GM23338 (cell line): ENCODE measurements at regions not wholly inside any gene's neighbourhood (a gene's known extent, or its start where the extent isn't known, plus 50 kb on each side); places are given as distances from the start of the nearest gene placed in this dataset.

Experiments used
- ATAC-seq: fragments of 200-7000 bp; cut with Tn5 transposase; 3 replicates; pipeline ENCODE4 v1.9.1; 2020
- DNase-seq: peaks from one replicate; pipeline ENCODE4 v3.0.0-alpha.2; 2015; ENCODE audit warnings: low spot score
- H2AFZ ChIP-seq: fragments of 200-600 bp; sonication (generic); 2 replicates; pipeline ENCODE4 v1.8.0; 2016; ENCODE audit warnings: antibody characterized with exemption, mild to moderate bottlenecking, moderate library complexity
- H3F3A ChIP-seq: fragments of 200-600 bp; sonication (generic); replicated peaks from 2 replicates; pipeline ENCODE4 v1.8.0; 2017; ENCODE audit warnings: antibody characterized with exemption, mixed run types, low read depth
- H3K27ac ChIP-seq: fragments of 200-600 bp; sonication (generic); 2 replicates; pipeline ENCODE4 v1.6.1; 2016; ENCODE audit warnings: low read depth
- H3K27me3 ChIP-seq: fragments of 200-600 bp; sonication (generic); 2 replicates; pipeline ENCODE4 v1.8.0; 2016; ENCODE audit warnings: mild to moderate bottlenecking, mixed run types, moderate library complexity; ENCODE audit not compliant: insufficient read depth
- H3K36me3 ChIP-seq: fragments of 200-600 bp; sonication (generic); 2 replicates; pipeline ENCODE4 v1.8.0; 2016; ENCODE audit warnings: mild to moderate bottlenecking; ENCODE audit not compliant: insufficient read depth
- H3K4me1 ChIP-seq: fragments of 200-600 bp; sonication (generic); 2 replicates; pipeline ENCODE4 v1.8.0; 2016; ENCODE audit warnings: mild to moderate bottlenecking, moderate library complexity; ENCODE audit not compliant: insufficient read depth
- H3K4me2 ChIP-seq: fragments of 200-600 bp; sonication (generic); 2 replicates; pipeline ENCODE4 v1.7.1; 2017; ENCODE audit warnings: mixed run types
- H3K4me3 ChIP-seq: fragments of 200-600 bp; sonication (generic); 2 replicates; pipeline ENCODE4 v1.6.1; 2016; ENCODE audit warnings: mixed run types
- H3K79me2 ChIP-seq: fragments of 200-600 bp; sonication (generic); replicated peaks from 2 replicates; pipeline ENCODE4 v1.8.0; 2017; ENCODE audit warnings: mild to moderate bottlenecking; ENCODE audit not compliant: insufficient read depth
- H3K9me2 ChIP-seq: fragments of 200-600 bp; sonication (generic); 2 replicates; pipeline ENCODE4 v1.8.0; 2017; ENCODE audit not compliant: insufficient read depth
- H4K20me1 ChIP-seq: fragments of 200-600 bp; sonication (generic); replicated peaks from 2 replicates; pipeline ENCODE4 v1.8.0; 2017; ENCODE audit warnings: mild to moderate bottlenecking; ENCODE audit not compliant: insufficient read depth
- H3K27ac Mint-ChIP-seq: 2 replicates; pipeline ENCODE4 v1.8.0; 2020; ENCODE audit warnings: inconsistent platforms, mild to moderate bottlenecking, moderate library complexity, mixed read lengths
- H3K27me3 Mint-ChIP-seq: 3 replicates; pipeline ENCODE4 v1.8.0; 2022; ENCODE audit warnings: low read depth, mild to moderate bottlenecking, moderate library complexity, mixed read lengths, inconsistent platforms; ENCODE audit not compliant: insufficient read depth, poor library complexity
- H3K36me3 Mint-ChIP-seq: 3 replicates; pipeline ENCODE4 v1.8.0; 2021; ENCODE audit warnings: low read depth, mild to moderate bottlenecking, inconsistent platforms, moderate library complexity, mixed read lengths
- H3K4me1 Mint-ChIP-seq: 3 replicates; pipeline ENCODE4 v1.8.0; 2020; ENCODE audit warnings: mild to moderate bottlenecking, inconsistent platforms, mixed read lengths
- H3K4me3 Mint-ChIP-seq: 3 replicates; pipeline ENCODE4 v1.8.0; 2021; ENCODE audit warnings: moderate library complexity, mild to moderate bottlenecking, inconsistent platforms, mixed read lengths
- H3K9me3 Mint-ChIP-seq: 3 replicates; pipeline ENCODE4 v1.8.0; 2020; ENCODE audit warnings: moderate library complexity, mild to moderate bottlenecking, inconsistent platforms, mixed read lengths
- CREB1 ChIP-seq: fragments of 250-450 bp; sonication (Bioruptor Pico); IDR thresholded peaks from 2 replicates; pipeline ENCODE4 v1.5.0; 2020; ENCODE audit warnings: low read depth, mild to moderate bottlenecking, moderate library complexity
- EZH2 ChIP-seq: fragments of 200-600 bp; sonication (generic); IDR thresholded peaks from one replicate; pipeline ENCODE4 v1.8.0; 2017; ENCODE audit warnings: antibody characterized with exemption, mild to moderate bottlenecking, low read depth; ENCODE audit not compliant: unreplicated experiment
- EZH2phosphoT487 ChIP-seq: fragments of 200-600 bp; sonication (generic); IDR thresholded peaks from one replicate; pipeline ENCODE4 v1.8.1; 2018; ENCODE audit warnings: antibody characterized with exemption; ENCODE audit not compliant: unreplicated experiment
- JUNB ChIP-seq: IDR thresholded peaks from one replicate; pipeline ENCODE4 v1.6.1; 2016; ENCODE audit warnings: antibody characterized with exemption; ENCODE audit not compliant: unreplicated experiment
- NANOG ChIP-seq: IDR thresholded peaks from 2 replicates; pipeline ENCODE4 v1.6.1; 2016; ENCODE audit warnings: antibody characterized with exemption, borderline replicate concordance
- POLR2AphosphoS5 ChIP-seq: IDR thresholded peaks from 2 replicates; pipeline ENCODE4 v1.6.1; 2016; ENCODE audit warnings: antibody characterized with exemption, low read depth
- STAT1 ChIP-seq: IDR thresholded peaks from one replicate; pipeline ENCODE4 v1.6.1; 2016; ENCODE audit warnings: antibody characterized with exemption; ENCODE audit not compliant: unreplicated experiment
- ZNF114 ChIP-seq: fragments of 250-450 bp; sonication (Bioruptor Pico); IDR thresholded peaks from 2 replicates; pipeline ENCODE4 v1.5.0; 2020; ENCODE audit warnings: mild to moderate bottlenecking, moderate library complexity
- ZNF331 ChIP-seq: fragments of 250-450 bp; sonication (Bioruptor Pico); IDR thresholded peaks from 2 replicates; pipeline ENCODE4 v1.5.0; 2020; ENCODE audit warnings: low read depth, mild to moderate bottlenecking, moderate library complexity
- TF ChIP-seq, protein P1 (sequence below): fragments of 250-450 bp; sonication (Bioruptor Pico); IDR thresholded peaks from 2 replicates; pipeline ENCODE4 v1.5.0; 2020; ENCODE audit warnings: mild to moderate bottlenecking, moderate library complexity
- TF ChIP-seq, protein P2 (sequence below), 2 experiments: fragments of 200-600 bp in 1 of 2; sonication (generic) in 1 of 2; conservative IDR thresholded peaks; 2 replicates each; pipeline versions ENCODE4 v1.5.1 to v1.6.1; 2016 to 2017; ENCODE audit warnings: antibody characterized with exemption in 2 of 2, low read depth in 2 of 2, mild to moderate bottlenecking in 2 of 2, moderate library complexity in 1 of 2
- TF ChIP-seq, protein P3 (sequence below): IDR thresholded peaks from one replicate; pipeline ENCODE4 v1.6.1; 2018; ENCODE audit warnings: antibody characterized with exemption; ENCODE audit not compliant: unreplicated experiment
- TF ChIP-seq, protein P4 (sequence below): IDR thresholded peaks from 2 replicates; pipeline ENCODE4 v1.6.1; 2016; ENCODE audit warnings: antibody characterized with exemption

DNA sequence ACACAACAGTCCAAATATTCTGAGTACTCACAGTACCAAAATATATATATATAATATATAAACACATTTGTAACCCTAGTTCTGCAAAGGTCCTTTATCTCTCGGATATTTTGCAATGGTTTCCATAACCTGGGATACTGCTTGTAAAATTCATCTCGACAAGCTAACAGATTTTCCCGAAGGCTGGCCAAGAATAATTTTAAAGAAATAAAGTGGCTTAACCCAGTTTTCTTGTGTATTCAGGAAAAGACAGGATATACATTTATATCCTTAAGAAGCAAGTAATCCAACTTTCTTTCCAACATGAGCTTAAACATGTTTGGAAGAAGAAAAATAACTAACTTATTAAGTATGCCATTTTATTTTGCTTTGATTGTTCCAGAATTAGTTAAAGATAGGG, 348.7 kb upstream of the RUNX1 start:
- no peak for DNase-seq
- H3K27ac Mint-ChIP-seq = no peak overlapping the region
- Histone ChIP-seq H3K4me1 (no peaks in the 10 kb centered on the region; the same call in 1 of the 2 replicates), H3K4me2 (no peak overlapping the region), H3K79me2 (no peaks in the 10 kb centered on the region), H3K27me3 (no peaks in the 10 kb centered on the region), H3K9me2 (peaks cover 15% of the 10 kb centered on the region; the same call in 1 of the 2 replicates), H2AFZ (no peak overlapping the region), H3F3A (no peaks in the 10 kb centered on the region), H3K27ac (no peak overlapping the region), H3K36me3 (no peaks in the 10 kb centered on the region), H4K20me1 (no peaks in the 10 kb centered on the region), H3K4me3 (no peak overlapping the region)
- H3K27me3 Mint-ChIP-seq = no peaks in the 10 kb centered on the region
- H3K9me3 Mint-ChIP-seq = no peaks in the 10 kb centered on the region
- TF ChIP-seq JUNB (no peak), ZNF331 (CRISPR knock-in tag) (no peak), NANOG (no peak), STAT1 (no peak), EZH2phosphoT487 (no peak), POLR2AphosphoS5 (no peak), EZH2 (no peak), ZNF114 (no peak), CREB1 (CRISPR knock-in tag) (no peak)
- TF ChIP-seq, protein P1, sequence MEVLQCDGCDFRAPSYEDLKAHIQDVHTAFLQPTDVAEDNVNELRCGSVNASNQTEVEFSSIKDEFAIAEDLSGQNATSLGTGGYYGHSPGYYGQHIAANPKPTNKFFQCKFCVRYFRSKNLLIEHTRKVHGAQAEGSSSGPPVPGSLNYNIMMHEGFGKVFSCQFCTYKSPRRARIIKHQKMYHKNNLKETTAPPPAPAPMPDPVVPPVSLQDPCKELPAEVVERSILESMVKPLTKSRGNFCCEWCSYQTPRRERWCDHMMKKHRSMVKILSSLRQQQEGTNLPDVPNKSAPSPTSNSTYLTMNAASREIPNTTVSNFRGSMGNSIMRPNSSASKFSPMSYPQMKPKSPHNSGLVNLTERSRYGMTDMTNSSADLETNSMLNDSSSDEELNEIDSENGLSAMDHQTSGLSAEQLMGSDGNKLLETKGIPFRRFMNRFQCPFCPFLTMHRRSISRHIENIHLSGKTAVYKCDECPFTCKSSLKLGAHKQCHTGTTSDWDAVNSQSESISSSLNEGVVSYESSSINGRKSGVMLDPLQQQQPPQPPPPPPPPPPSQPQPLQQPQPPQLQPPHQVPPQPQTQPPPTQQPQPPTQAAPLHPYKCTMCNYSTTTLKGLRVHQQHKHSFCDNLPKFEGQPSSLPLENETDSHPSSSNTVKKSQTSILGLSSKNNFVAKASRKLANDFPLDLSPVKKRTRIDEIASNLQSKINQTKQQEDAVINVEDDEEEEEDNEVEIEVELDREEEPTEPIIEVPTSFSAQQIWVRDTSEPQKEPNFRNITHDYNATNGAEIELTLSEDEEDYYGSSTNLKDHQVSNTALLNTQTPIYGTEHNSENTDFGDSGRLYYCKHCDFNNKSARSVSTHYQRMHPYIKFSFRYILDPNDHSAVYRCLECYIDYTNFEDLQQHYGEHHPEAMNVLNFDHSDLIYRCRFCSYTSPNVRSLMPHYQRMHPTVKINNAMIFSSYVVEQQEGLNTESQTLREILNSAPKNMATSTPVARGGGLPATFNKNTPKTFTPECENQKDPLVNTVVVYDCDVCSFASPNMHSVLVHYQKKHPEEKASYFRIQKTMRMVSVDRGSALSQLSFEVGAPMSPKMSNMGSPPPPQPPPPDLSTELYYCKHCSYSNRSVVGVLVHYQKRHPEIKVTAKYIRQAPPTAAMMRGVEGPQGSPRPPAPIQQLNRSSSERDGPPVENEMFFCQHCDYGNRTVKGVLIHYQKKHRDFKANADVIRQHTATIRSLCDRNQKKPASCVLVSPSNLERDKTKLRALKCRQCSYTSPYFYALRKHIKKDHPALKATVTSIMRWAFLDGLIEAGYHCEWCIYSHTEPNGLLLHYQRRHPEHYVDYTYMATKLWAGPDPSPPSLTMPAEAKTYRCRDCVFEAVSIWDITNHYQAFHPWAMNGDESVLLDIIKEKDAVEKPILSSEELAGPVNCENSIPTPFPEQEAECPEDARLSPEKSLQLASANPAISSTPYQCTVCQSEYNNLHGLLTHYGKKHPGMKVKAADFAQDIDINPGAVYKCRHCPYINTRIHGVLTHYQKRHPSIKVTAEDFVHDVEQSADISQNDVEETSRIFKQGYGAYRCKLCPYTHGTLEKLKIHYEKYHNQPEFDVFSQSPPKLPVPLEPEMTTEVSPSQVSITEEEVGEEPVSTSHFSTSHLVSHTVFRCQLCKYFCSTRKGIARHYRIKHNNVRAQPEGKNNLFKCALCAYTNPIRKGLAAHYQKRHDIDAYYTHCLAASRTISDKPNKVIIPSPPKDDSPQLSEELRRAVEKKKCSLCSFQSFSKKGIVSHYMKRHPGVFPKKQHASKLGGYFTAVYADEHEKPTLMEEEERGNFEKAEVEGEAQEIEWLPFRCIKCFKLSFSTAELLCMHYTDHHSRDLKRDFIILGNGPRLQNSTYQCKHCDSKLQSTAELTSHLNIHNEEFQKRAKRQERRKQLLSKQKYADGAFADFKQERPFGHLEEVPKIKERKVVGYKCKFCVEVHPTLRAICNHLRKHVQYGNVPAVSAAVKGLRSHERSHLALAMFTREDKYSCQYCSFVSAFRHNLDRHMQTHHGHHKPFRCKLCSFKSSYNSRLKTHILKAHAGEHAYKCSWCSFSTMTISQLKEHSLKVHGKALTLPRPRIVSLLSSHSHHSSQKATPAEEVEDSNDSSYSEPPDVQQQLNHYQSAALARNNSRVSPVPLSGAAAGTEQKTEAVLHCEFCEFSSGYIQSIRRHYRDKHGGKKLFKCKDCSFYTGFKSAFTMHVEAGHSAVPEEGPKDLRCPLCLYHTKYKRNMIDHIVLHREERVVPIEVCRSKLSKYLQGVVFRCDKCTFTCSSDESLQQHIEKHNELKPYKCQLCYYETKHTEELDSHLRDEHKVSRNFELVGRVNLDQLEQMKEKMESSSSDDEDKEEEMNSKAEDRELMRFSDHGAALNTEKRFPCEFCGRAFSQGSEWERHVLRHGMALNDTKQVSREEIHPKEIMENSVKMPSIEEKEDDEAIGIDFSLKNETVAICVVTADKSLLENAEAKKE = no peak
- TF ChIP-seq, protein P2, sequence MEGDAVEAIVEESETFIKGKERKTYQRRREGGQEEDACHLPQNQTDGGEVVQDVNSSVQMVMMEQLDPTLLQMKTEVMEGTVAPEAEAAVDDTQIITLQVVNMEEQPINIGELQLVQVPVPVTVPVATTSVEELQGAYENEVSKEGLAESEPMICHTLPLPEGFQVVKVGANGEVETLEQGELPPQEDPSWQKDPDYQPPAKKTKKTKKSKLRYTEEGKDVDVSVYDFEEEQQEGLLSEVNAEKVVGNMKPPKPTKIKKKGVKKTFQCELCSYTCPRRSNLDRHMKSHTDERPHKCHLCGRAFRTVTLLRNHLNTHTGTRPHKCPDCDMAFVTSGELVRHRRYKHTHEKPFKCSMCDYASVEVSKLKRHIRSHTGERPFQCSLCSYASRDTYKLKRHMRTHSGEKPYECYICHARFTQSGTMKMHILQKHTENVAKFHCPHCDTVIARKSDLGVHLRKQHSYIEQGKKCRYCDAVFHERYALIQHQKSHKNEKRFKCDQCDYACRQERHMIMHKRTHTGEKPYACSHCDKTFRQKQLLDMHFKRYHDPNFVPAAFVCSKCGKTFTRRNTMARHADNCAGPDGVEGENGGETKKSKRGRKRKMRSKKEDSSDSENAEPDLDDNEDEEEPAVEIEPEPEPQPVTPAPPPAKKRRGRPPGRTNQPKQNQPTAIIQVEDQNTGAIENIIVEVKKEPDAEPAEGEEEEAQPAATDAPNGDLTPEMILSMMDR (conservative IDR thresholded peaks at IDR 0.05; ENCODE audit: low read depth in 2 of 2) = no peak
- TF ChIP-seq, protein P3, sequence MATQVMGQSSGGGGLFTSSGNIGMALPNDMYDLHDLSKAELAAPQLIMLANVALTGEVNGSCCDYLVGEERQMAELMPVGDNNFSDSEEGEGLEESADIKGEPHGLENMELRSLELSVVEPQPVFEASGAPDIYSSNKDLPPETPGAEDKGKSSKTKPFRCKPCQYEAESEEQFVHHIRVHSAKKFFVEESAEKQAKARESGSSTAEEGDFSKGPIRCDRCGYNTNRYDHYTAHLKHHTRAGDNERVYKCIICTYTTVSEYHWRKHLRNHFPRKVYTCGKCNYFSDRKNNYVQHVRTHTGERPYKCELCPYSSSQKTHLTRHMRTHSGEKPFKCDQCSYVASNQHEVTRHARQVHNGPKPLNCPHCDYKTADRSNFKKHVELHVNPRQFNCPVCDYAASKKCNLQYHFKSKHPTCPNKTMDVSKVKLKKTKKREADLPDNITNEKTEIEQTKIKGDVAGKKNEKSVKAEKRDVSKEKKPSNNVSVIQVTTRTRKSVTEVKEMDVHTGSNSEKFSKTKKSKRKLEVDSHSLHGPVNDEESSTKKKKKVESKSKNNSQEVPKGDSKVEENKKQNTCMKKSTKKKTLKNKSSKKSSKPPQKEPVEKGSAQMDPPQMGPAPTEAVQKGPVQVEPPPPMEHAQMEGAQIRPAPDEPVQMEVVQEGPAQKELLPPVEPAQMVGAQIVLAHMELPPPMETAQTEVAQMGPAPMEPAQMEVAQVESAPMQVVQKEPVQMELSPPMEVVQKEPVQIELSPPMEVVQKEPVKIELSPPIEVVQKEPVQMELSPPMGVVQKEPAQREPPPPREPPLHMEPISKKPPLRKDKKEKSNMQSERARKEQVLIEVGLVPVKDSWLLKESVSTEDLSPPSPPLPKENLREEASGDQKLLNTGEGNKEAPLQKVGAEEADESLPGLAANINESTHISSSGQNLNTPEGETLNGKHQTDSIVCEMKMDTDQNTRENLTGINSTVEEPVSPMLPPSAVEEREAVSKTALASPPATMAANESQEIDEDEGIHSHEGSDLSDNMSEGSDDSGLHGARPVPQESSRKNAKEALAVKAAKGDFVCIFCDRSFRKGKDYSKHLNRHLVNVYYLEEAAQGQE = no peak
- TF ChIP-seq, protein P4, sequence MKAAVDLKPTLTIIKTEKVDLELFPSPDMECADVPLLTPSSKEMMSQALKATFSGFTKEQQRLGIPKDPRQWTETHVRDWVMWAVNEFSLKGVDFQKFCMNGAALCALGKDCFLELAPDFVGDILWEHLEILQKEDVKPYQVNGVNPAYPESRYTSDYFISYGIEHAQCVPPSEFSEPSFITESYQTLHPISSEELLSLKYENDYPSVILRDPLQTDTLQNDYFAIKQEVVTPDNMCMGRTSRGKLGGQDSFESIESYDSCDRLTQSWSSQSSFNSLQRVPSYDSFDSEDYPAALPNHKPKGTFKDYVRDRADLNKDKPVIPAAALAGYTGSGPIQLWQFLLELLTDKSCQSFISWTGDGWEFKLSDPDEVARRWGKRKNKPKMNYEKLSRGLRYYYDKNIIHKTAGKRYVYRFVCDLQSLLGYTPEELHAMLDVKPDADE = no peak
- ATAC-seq = no peak
- H3K4me1 Mint-ChIP-seq = peaks cover 21% of the 10 kb centered on the region
- no peaks in the 10 kb centered on the region for H3K36me3 Mint-ChIP-seq
- H3K4me3 Mint-ChIP-seq = no peak overlapping the region
